ENCODE measurements at regions not wholly inside any gene's neighbourhood (a gene's known extent, or its start where the extent isn't known, plus 50 kb on each side); places are given as distances from the start of the nearest gene placed in this dataset.

DNA sequence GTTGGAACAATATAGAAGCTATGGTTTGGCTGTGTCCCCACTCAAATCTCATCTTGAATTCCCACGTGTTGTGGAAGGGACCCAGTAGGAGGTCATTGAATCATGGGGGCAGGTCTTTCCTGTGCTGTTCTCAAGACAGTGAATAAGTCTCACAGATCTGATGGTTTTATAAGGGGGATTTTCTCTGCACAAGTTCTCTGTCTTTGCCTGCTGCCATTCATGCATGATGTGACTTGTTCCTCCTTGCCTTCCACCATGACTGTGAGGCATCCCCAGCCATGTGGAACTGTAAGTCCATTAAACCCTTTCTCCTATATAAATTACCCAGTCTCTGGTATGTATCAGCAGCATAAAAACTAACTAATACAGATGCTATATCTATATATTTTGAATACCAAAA lies 135.2 kb upstream of the EDNRA start:
- Histone ChIP-seq H3K9me1 (ENCODE audit: control insufficient read depth, insufficient read depth, low read length) (no peaks in the 10 kb centered on the region), H3K79me2 (ENCODE audit: control insufficient read depth, insufficient read depth, low read length) (no peaks in the 10 kb centered on the region), H3K27ac (ENCODE audit: extremely low read depth, low read depth, low read length) (no peak overlapping the region), H3K4me1 (replicated peaks in 1 of 2; ENCODE audit: control insufficient read depth in 2 of 2, insufficient read depth in 2 of 2, low read length in 2 of 2) (no peaks in the 10 kb centered on the region), H3K4me3 (no peak overlapping the region), H2AFZ (ENCODE audit: low read depth, low read length) (no peak overlapping the region), H3K9me3 (replicated peaks; ENCODE audit: control insufficient read depth, insufficient read depth, low read depth, low read length) (no peaks in the 10 kb centered on the region), H3K4me2 (ENCODE audit: insufficient read depth, low read length) (no peak overlapping the region), H4K20me1 (replicated peaks; ENCODE audit: control insufficient read depth, insufficient read depth, low read length) (no peaks in the 10 kb centered on the region), H3K27me3 (ENCODE audit: control insufficient read depth in 2 of 2, insufficient read depth in 2 of 2, low read length in 2 of 2) (no peaks in the 10 kb centered on the region), H3K9ac (ENCODE audit: insufficient read depth in 1 of 2, low read depth in 2 of 2, low read length in 2 of 2) (no peak overlapping the region), H3K36me3 (ENCODE audit: control insufficient read depth, insufficient read depth, low read length) (no peaks in the 10 kb centered on the region)
- ChIA-PET CTCF (ENCODE audit: low intra/inter-chr PET ratio) (no interaction called here), POLR2A (no interaction called here)
- in situ Hi-C loops (cut with MboI) = no loop called here
- no peak for FAIRE-seq
- 0% methylated on average over 1 of the region's 1 CpG for WGBS (ENCODE audit: insufficient coverage, low coverage, missing lambda C conversion rate)
- intact Hi-C loops (cut with micrococcal nuclease) = no loop called here
- BruUV-seq (replicated peaks) = no TSS peak
- ATAC-seq = no peak
- no peak for TF ChIP-seq TAF15 (IDR thresholded peaks at IDR 0.05; ENCODE audit: low read depth, low read length)
- DNase-seq (ENCODE audit: extremely low read depth in 1 of 4, low spot score in 3 of 4) = no peak

DNA sequence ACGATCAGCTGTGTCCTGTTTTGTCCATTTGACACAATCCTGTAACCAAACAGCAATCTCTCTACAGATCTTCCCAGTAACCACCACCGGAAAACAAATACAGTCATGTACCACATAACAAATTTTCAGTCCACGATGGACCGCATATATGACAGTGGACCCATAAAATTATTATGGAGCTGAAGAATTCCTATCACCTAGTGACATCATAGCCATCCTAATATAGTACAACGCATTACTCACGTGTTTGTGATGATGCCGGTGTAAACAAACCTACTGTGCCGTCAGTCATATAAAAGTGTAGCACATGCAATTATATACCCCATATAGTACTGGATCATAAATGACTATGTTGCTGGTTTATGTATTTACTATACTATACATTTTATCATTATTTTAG lies 133.7 kb upstream of the EDNRA start:
- no peak overlapping the region for H3K4me3 ChIP-seq
- ChIA-PET CTCF (ENCODE audit: low intra/inter-chr PET ratio) (no interaction called here), POLR2A (no interaction called here)
- no peak overlapping the region for H3K27ac ChIP-seq (ENCODE audit: extremely low read depth, low read depth, low read length)
- H3K4me1 ChIP-seq (replicated peaks in 1 of 2; ENCODE audit: control insufficient read depth in 2 of 2, insufficient read depth in 2 of 2, low read length in 2 of 2) = no peaks in the 10 kb centered on the region
- BruUV-seq (replicated peaks) = no TSS peak
- no peaks in the 10 kb centered on the region for H3K27me3 ChIP-seq (ENCODE audit: control insufficient read depth in 2 of 2, insufficient read depth in 2 of 2, low read length in 2 of 2)
- no peak overlapping the region for H3K9ac ChIP-seq (ENCODE audit: insufficient read depth in 1 of 2, low read depth in 2 of 2, low read length in 2 of 2)
- in situ Hi-C loops (cut with MboI) (no loop called here), intact Hi-C loops (cut with micrococcal nuclease) (no loop called here)
- no peaks in the 10 kb centered on the region for H3K36me3 ChIP-seq (ENCODE audit: control insufficient read depth, insufficient read depth, low read length)
- H3K9me1 ChIP-seq (ENCODE audit: control insufficient read depth, insufficient read depth, low read length) = no peaks in the 10 kb centered on the region
- ATAC-seq (no peak), FAIRE-seq (no peak), DNase-seq (ENCODE audit: extremely low read depth in 1 of 4, low spot score in 3 of 4) (no peak)
- H3K9me3 ChIP-seq (replicated peaks; ENCODE audit: control insufficient read depth, insufficient read depth, low read depth, low read length) = no peaks in the 10 kb centered on the region
- no peak overlapping the region for H2AFZ ChIP-seq (ENCODE audit: low read depth, low read length)
- H3K79me2 ChIP-seq (ENCODE audit: control insufficient read depth, insufficient read depth, low read length) = no peaks in the 10 kb centered on the region
- H3K4me2 ChIP-seq (ENCODE audit: insufficient read depth, low read length) = no peak overlapping the region
- H4K20me1 ChIP-seq (replicated peaks; ENCODE audit: control insufficient read depth, insufficient read depth, low read length) = no peaks in the 10 kb centered on the region
- 0% methylated on average over 8 of the region's 8 CpGs for WGBS (ENCODE audit: insufficient coverage, low coverage, missing lambda C conversion rate)
- TF ChIP-seq, protein P1, sequence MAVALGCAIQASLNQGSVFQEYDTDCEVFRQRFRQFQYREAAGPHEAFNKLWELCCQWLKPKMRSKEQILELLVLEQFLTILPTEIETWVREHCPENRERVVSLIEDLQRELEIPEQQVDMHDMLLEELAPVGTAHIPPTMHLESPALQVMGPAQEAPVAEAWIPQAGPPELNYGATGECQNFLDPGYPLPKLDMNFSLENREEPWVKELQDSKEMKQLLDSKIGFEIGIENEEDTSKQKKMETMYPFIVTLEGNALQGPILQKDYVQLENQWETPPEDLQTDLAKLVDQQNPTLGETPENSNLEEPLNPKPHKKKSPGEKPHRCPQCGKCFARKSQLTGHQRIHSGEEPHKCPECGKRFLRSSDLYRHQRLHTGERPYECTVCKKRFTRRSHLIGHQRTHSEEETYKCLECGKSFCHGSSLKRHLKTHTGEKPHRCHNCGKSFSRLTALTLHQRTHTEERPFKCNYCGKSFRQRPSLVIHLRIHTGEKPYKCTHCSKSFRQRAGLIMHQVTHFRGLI (CRISPR knock-in tag; IDR thresholded peaks at IDR 0.05) = no peak
- TF ChIP-seq ELK3 (CRISPR knock-in tag; IDR thresholded peaks at IDR 0.05) (no peak), GABPB1 (CRISPR knock-in tag; IDR thresholded peaks at IDR 0.05) (no peak), ZFP91 (CRISPR knock-in tag; IDR thresholded peaks at IDR 0.05) (no peak), ZFP1 (CRISPR knock-in tag; IDR thresholded peaks at IDR 0.05) (no peak), ATF2 (CRISPR knock-in tag; IDR thresholded peaks at IDR 0.05) (no peak), ZFP30 (CRISPR knock-in tag; IDR thresholded peaks at IDR 0.05; ENCODE audit: borderline replicate concordance) (no peak), HINFP (tag; conservative IDR thresholded peaks at IDR 0.05; ENCODE audit: low read depth) (no peak)
